DND-41 (cell line): ENCODE measurements at regions not wholly inside any gene's neighbourhood (a gene's known extent, or its start where the extent isn't known, plus 50 kb on each side); places are given as distances from the start of the nearest gene placed in this dataset.

Experiments used
- CTCF ChIP-seq: IDR thresholded peaks from 2 replicates; pipeline ENCODE4 v1.5.1; 2012; ENCODE audit warnings: borderline replicate concordance, low read length, moderate library complexity, mild to moderate bottlenecking; ENCODE audit not compliant: poor library complexity, severe bottlenecking; ENCODE audit errors: extremely low read depth
- EZH2 ChIP-seq: IDR thresholded peaks from 3 replicates; pipeline ENCODE4 v1.6.1; 2012; ENCODE audit warnings: borderline replicate concordance, low read depth, mild to moderate bottlenecking, moderate library complexity, low read length, inconsistent platforms; ENCODE audit not compliant: severe bottlenecking

- TF ChIP-seq CTCF (no peak), EZH2 (no peak)
Observed at GRCh38 chr6:8240301-8240700, 138.0 kb upstream of the EEF1E1 start.
